ENCODE measurements at regions not wholly inside any gene's neighbourhood (a gene's known extent, or its start where the extent isn't known, plus 50 kb on each side); places are given as distances from the start of the nearest gene placed in this dataset.

DNA sequence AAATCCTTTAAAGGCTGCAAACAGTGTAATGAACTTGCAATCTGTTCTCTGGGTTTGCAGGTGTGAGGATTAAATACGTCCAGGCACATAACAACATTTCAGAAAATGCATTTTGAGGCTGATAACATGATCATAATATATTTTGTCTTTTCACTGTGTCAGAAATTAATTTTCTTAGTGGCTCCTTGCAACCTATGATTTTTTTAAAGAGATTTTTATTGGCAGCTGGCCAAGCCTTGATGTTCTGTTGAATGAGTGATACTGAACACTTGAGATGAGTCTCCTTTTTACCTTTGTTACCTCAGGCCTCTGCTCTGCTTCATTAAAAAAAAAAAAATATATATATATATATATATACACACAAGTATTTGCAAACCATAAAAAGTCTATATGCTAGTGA, 68.2 kb upstream of the TENM3 start:
- no peak for DNase-seq

DNA sequence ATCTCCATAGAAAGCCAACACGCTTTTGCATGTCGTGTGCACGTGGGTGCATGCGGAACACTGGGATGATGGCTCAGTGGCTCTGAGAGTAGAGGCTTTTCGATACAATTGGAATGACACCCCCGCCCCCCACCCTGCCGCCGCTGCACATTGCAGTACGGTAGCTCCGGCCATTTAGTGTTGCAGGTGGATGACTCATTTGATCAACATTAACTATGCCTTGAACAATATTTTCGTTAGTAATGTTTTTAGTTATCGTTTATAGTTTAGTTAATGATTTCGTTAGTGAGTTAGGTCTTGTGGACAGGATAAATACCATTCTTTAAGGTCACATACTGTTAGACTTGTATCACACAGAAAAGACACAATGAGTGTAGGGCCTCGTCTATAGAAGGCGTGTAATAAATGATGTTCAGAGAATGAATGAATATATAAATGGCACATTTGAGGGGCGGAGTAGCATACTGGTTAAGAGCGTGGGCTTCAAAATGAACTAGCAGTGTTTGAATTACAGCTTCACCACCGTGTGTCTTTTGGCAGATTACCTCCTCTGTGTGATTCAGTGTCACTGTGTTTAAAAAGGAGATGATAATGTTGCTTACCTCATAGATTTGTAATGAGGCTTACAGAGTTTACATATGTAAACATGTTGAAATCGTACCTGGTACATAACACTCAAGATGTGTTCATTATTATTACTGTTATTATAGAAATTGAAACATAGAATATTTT, 67.2 kb upstream of the TENM3 start:
- DNase-seq: no peak

DNA sequence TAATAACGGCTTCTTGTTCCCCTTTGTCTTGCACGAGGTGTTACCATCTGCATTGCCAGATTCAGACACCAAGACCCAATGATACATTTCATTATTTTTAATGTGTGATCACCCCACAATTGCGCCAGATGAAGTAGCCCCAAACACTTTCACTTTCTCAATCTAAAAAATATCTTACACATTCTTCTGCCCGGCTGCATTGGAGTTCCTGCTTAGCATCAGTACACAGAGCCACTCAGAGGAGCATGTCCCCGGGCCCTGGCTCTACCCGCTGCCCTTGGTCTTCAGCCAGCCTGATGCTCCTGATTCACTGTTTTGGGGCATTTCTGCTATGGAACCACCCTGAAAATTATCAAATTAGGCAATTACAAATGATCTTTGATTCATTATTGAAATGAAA, 66.0 kb upstream of the TENM3 start:
- DNase-seq: no peak

DNA sequence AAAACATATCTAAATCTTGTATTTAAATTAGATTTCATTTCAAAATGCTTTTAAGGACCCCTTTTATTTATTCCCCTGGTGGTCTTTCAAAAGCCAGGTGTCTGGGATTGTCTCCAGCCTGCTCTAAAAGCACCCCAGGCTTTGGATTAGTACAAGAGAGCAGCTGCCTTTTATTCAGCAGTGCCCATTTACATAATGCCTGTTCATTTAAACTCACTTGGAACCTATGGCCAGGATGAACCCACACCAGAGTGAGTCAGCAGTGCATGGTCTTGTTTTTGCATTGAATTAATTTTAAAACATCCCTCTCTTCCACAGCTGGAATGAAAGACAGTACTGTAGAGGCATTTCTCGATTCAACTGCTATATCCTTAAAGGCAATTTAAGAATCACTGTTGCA, 64.1 kb upstream of the TENM3 start:
- no peak for DNase-seq

DNA sequence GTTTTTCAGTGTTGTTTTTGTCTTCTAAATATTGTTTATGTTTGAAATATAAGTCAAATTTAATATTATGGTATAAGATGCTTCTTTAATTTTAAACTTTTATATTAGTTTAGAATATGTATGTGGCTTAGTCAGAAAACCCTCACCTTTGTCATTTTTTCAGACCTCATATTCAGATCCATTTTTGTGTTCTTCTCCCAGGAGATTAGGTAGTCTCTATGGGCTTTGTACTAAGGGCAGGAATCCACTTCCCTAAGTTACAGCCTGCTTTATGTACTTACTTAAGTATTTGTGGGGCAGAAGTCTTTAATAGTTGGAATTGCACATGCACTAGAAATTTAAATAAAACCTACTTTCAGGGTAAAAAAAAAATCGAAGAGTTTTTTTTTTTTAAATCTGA, 63.5 kb upstream of the TENM3 start:
- DNase-seq: no peak

DNA sequence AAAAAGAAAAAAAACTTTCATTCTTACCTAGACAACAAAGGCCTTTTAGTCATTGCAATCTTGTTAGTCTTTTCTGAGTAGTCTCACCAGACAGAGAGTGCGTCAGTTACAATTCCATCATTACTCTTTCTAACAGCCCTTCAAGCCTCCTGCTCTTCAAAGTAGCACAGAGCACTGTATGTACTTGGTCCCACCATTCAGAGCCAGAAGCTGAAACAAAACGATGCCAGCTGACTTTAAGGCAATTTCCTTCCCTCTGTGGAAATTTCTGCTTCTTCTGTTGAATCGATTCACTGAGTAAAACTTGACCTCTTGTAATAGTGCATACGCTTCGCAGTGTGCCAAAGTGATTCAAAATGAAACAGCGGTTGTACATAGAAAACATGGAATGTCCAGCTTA, 57.7 kb upstream of the TENM3 start:
- DNase-seq: no peak

DNA sequence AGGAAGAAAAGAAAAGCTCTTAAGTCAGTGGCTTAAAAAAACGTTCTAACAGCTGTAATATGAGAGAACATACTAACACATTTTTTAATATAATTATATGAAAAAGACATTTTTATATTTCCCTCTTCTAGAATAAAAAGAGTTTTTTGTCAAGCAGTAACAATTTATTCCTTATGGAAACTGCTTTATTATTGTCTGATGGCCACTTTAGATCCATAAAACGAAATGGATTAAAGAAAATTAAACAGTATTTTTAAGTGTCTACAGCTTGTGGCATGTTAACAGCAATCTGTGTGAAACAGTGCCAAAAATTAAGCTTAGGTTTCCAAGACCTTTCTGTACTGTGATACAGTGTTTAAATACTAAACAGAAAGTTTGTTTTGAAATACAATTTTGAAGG, 55.5 kb upstream of the TENM3 start:
- no peak for DNase-seq

DNA sequence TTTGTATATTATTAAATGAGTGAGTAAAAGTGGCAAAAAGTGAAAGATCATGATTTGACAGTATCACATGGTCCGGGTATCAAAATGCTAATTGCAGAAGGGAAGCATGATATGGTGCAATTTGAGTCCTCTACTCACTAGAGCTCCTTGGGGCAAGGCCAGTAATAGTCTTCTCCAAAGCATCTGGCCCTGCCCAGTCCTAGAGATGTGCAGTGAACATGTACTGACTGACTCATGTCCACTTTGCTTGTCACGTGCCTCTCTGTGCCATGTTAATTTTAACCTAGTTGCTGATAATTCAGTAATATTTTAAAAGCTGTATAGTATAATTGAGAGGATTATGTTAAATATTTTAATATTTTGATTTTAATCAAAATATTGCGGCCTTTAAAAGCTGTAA, 54.6 kb upstream of the TENM3 start:
- DNase-seq: no peak

DNA sequence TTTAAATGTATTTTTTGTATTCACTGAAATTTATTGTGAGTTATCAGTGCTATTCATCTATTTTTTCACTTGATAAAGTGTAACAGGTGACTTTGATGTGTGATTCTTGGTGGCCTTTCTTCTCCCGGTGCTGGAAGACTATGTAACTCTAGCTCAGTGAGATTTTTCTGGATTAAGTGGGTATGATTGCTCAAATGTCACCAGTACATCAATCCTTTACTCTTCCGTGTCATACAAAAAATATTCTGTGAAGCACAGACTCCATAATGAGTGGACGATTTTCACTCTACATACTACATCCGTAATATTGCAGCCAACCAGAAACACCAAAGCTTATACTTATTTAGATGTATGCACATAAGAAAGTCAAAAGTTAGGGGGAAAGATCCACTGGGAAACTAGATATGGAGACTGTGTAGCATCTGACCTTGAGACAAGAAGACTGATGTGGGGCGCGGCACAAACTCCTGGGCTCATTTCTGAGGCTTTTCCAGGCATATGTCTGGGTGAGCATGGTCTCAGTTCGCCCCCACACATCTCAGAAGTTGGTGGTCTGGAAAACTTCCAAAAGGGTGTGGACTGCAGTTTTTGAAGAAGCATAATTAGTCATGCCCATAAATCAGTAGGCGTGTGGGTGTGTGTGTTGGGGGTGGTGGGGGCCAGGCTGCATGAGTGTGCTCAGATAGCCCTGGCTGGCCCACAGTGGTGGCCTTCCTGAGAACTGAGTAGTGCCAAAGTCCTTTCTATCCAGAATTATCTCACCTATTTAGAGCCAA, 53.9 kb upstream of the TENM3 start:
- DNase-seq: no peak

DNA sequence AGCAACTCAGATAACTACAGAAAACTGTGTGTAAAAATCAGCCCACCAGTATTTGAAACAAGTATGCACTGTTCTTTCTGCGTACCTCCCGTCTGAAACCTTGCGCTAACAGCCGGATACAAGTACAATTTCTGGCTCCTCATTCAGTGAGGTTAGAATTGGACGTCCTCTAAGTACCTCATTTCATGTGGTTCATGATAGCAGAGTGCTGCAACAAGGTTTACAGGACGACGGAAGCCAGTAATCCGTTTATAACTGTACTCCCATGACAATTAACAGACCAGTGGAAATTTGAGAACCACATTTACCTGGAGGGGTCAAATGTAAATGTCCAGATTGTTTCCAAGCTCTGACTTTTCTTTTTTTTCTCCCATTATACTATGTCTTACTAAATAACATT, 52.9 kb upstream of the TENM3 start:
- DNase-seq: no peak

DNA sequence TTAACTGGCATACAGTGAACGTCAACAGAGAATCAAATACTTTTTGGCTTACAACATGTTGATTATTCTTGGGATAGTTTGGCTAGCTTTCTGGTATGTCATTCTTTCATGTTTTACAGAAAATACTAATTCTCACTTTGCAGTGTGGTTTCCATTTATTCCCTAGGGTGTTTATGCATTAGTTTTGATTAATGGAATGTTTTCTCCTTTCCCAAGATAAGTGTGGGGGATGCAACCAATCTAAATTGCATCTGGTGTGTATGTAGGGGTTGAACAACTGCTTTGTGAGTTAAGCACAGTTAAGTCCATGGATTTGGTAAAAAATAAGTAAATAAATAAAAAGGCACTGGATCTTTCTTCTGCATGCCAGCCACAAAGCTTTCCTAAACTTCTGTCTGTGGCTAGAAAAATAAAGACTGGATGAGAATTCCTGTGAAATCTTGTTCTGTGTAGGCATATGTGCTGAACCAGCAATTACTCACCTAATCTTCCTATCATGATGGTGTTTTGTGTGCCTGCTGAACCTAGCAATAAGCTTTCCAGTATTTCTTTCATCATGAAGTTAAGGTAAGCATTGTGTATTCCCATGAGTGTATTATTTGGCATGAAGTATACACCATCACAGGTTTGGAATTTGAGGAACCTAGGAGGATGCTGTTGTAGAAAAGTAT, 50.6 kb upstream of the TENM3 start:
- no peak for DNase-seq

DNA sequence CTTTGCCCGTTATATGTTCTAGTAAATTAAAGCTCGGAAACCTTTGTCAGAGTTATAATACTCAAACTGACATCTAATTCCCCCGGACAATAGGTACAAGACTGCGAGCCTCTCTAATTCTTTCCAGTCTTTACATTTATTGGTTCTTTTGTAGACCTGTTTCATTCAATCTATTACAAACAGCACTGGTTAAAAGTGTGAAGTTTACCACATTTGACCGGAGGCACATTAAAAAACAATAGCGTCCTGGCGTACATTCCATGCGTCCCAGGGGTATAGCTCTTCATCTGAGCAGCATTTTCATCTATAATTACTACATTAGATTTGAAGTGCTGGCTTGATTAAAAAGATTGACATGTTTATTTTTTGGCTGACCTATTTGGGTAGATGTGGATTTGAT, 49.9 kb upstream of the TENM3 start:
- DNase-seq: no peak
